Heart right ventricle (tissue), 16 donors: ENCODE measurements at regions not wholly inside any gene's neighbourhood (a gene's known extent, or its start where the extent isn't known, plus 50 kb on each side); places are given as distances from the start of the nearest gene placed in this dataset.

Experiments used
- ATAC-seq, 8 donors: fragments of 200-7000 bp; cut with Tn5 transposase; one replicate each; pipeline ENCODE4 v1.9.1; 2020; ENCODE audit warnings: mild to moderate bottlenecking in 8 of 8, moderate library complexity in 8 of 8, moderate number of reproducible peaks in 1 of 8
- DNase-seq, 2 donors: peaks; one replicate each; pipeline ENCODE4 v3.0.0-alpha.2; 2020
- H3K27ac ChIP-seq, 10 donors: fragments of 200-600 bp; sonication (generic) in 2 of 10; one replicate each; pipeline versions ENCODE4 v1.5.0 to v1.8.0; 2020 to 2022; ENCODE audit warnings: mild to moderate bottlenecking in 3 of 10
- H3K27me3 ChIP-seq, 7 donors: fragments of 200-600 bp; one replicate each; pipeline ENCODE4 v1.8.0; 2021 to 2022; ENCODE audit warnings: mild to moderate bottlenecking in 2 of 7
- H3K36me3 ChIP-seq, 9 donors: fragments of 200-600 bp; sonication (generic) in 1 of 9; one replicate each; pipeline versions ENCODE4 v1.5.0 to v1.8.0; 2020 to 2022; ENCODE audit warnings: mild to moderate bottlenecking in 2 of 9
- H3K4me1 ChIP-seq, 9 donors: fragments of 200-600 bp; sonication (generic) in 1 of 9; one replicate each; pipeline versions ENCODE4 v1.5.0 to v1.8.0; 2020 to 2022; ENCODE audit warnings: mild to moderate bottlenecking in 4 of 9
- H3K4me3 ChIP-seq, 10 donors: fragments of 200-600 bp; sonication (generic) in 2 of 10; one replicate each; pipeline versions ENCODE4 v1.5.0 to v1.8.0; 2020 to 2022; ENCODE audit warnings: mild to moderate bottlenecking in 7 of 10, moderate library complexity in 2 of 10
- H3K9me3 ChIP-seq, 11 donors: fragments of 200-600 bp in 10 of 11; sonication (generic) in 2 of 11; one replicate each; pipeline versions ENCODE4 v1.5.0 to v1.8.0; 2013 to 2022; ENCODE audit warnings: mild to moderate bottlenecking in 2 of 11, control low read depth in 1 of 11, moderate library complexity in 1 of 11
- CTCF ChIP-seq, 9 donors: fragments of 200-600 bp; sonication (generic) in 2 of 9; IDR thresholded peaks; one replicate each; pipeline versions ENCODE4 v1.5.0 to v1.8.0; 2021 to 2022; ENCODE audit warnings: antibody characterized with exemption in 9 of 9, mild to moderate bottlenecking in 5 of 9, moderate library complexity in 1 of 9
- WGBS, 2 donors: extraction: QIAGEN DNeasy Blood & Tissue Kit; methylation state at CpG; one replicate each; pipeline ENCODE4 v1.1.7; 2013; ENCODE audit warnings: inconsistent platforms in 1 of 2; 5-methylcytosine and 5-hydroxymethylcytosine counted together
- intact Hi-C, 10 donors: fragments of 100-400 bp; cut with DNase I; formaldehyde crosslinking; loops; one replicate each; pipeline versions ENCODE4 v1.11.1 to v1.14.2; 2022
- donor health status: Arrhythmogenic right ventricular cardiomyopathy.
- donor health status: ischemic (EF 13 %, LVEDD 7.1; RV severe dilation, severe dysfunction).
- donor health status: healthy with polysubstance abuse.
- donor health status: DM: no; HTN: yes; CAD: no.
- donor health status: DM: no; HTN: no; CAD: no.
- donor health status: ischemic (EF 25% LVEDD 6.9; RV normal size, moderate dysfunction).
- donor health status: ischemic (EF 25% LVEDD 5.7; RV mildly dilated, moderate dysfunction).
- donor health status: healthy.
- donor health status: DM: yes; HTN: yes; CAD: no.
- donor health status: Ischemic cardiomyopathy.
- donor health status: ischemic (EF 35%, LVEDD 5.7; RV mildly dilated, moderate dysfunction).
- donor health status: nonischemic (EF 11% LVEDD 7.7; RV severe dilation, severe dysfunction).
- donor health status: DM: yes; HTN: yes; CAD: no.
- donor health status: PGD.
- donor health status: ischemic (EF 29% LVEDD 5.4; RV normal size, mild dysfunction).
- donor health status: nonischemic (EF 23%, LVEDD 6.1; RV moderate dilation, normal function).

GRCh38 chr18:38454764-38455469 lies 889.3 kb upstream of the CELF4 start:
- WGBS, 2 donors = 48 to 51% methylated on average over 1 of the region's 1 CpG

GRCh38 chr18:38453880-38454279 lies 888.3 kb upstream of the CELF4 start:
- H3K36me3 ChIP-seq = no peaks in the 10 kb centered on the region
- intact Hi-C loops = loop anchor here in 1 of 10 donors (10.0 kb wide), 1 partner anchor 81 kb away; no protein-coding TSS in a partner anchor
- H3K4me1 ChIP-seq = peaks cover 0 to 17% (median 0%) of the 10 kb centered on the region in 9 donors
- DNase-seq (no peak), ATAC-seq (no peak)
- H3K9me3 ChIP-seq = no peaks in the 10 kb centered on the region
- H3K27me3 ChIP-seq = no peaks in the 10 kb centered on the region
- H3K27ac ChIP-seq = no peak overlapping the region
- WGBS, 2 donors = 72 to 78% methylated on average over 5 of the region's 5 CpGs
- no peak overlapping the region for H3K4me3 ChIP-seq
- TF ChIP-seq CTCF (IDR thresholded peaks at IDR 0.05) = no peak

More at GRCh38 chr18:38454764-38455469, 889.3 kb upstream of the CELF4 start:
- H3K27me3 ChIP-seq = no peaks in the 10 kb centered on the region
- no peak for TF ChIP-seq CTCF (IDR thresholded peaks at IDR 0.05)
- H3K9me3 ChIP-seq = no peaks in the 10 kb centered on the region
- peaks cover 0 to 24% (median 0%) of the 10 kb centered on the region in 9 donors for H3K4me1 ChIP-seq
- H3K27ac ChIP-seq = no peak overlapping the region
- intact Hi-C loops = loop anchor here in 1 of 10 donors (10.0 kb wide), 1 partner anchor 80 kb away; no protein-coding TSS in a partner anchor
- DNase-seq (no peak), ATAC-seq (no peak)
- no peaks in the 10 kb centered on the region for H3K36me3 ChIP-seq
- no peak overlapping the region for H3K4me3 ChIP-seq

GRCh38 chr18:38450876-38451275 lies 885.3 kb upstream of the CELF4 start:
- Histone ChIP-seq H3K9me3 (no peaks in the 10 kb centered on the region), H3K27me3 (no peaks in the 10 kb centered on the region), H3K36me3 (no peaks in the 10 kb centered on the region), H3K4me1 (peaks cover 0 to 9% (median 0%) of the 10 kb centered on the region in 9 donors), H3K27ac (no peak overlapping the region), H3K4me3 (no peak overlapping the region)
- DNase-seq = no peak
- intact Hi-C loops = loop anchor here in 1 of 10 donors (10.0 kb wide), 1 partner anchor 84 kb away; no protein-coding TSS in a partner anchor
- TF ChIP-seq CTCF (IDR thresholded peaks at IDR 0.05) = no peak
- 30 to 36% methylated on average over 4 of the region's 4 CpGs for WGBS, 2 donors
- no peak for ATAC-seq

- H3K36me3 ChIP-seq = no peaks in the 10 kb centered on the region
- no peak for TF ChIP-seq CTCF (IDR thresholded peaks at IDR 0.05)
- DNase-seq (no peak), ATAC-seq (no peak)
- H3K27me3 ChIP-seq = no peaks in the 10 kb centered on the region
- WGBS, 2 donors = 90 to 97% methylated on average over 1 of the region's 1 CpG
- intact Hi-C loops = no loop called here
- H3K9me3 ChIP-seq = no peaks in the 10 kb centered on the region
- H3K4me3 ChIP-seq = no peak overlapping the region
- H3K4me1 ChIP-seq = peaks cover 0 to 5% (median 0%) of the 10 kb centered on the region in 9 donors
- no peak overlapping the region for H3K27ac ChIP-seq
Observed at GRCh38 chr18:38445804-38446145, 880.2 kb upstream of the CELF4 start.
